Skin epidermis (tissue), 12 donors: ENCODE measurements at regions not wholly inside any gene's neighbourhood (a gene's known extent, or its start where the extent isn't known, plus 50 kb on each side); places are given as distances from the start of the nearest gene placed in this dataset.
"Not testable (repeated sequence)": the region's sequence is repeated elsewhere in the genome, so short reads cannot be mapped to it uniquely, and the experiment has no call there.

ENCODE experiments used
- H3K27ac ChIP-seq, 21 experiments: fragments of 200-600 bp; sonication (generic) in 11 of 21; one replicate each; pipeline ENCODE4 v1.5.0; 2020; ENCODE audit warnings: mild to moderate bottlenecking in 3 of 21, inconsistent platforms in 2 of 21, moderate library complexity in 2 of 21
- H3K4me3 ChIP-seq, 7 experiments: fragments of 200-600 bp; sonication (generic) in 2 of 7; one replicate each; pipeline ENCODE4 v1.5.0; 2020; ENCODE audit warnings: inconsistent platforms in 2 of 7, mild to moderate bottlenecking in 2 of 7, moderate library complexity in 1 of 7

DNA sequence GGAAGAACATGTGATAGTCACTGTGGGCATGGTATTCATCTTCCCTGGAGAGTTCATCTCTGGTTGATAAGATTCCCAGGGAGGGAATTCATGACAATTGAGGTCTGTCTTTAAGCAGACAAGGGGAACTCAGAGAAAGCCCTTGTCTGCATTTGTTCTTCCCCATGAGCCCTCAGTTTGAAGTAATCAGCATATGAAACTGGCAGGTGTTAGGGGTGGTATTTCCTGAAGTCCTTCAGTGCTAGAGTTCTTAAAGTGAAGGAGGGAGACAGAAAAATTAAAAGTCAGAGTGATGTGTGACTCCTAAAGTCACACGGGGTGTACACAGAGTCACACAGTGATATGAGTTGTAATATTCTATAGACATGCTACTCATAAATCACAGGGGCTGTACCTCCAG lies 60.6 kb upstream of the SYK start:
- H3K27ac ChIP-seq, result no peak overlapping the region
- no peak overlapping the region for H3K4me3 ChIP-seq

- no peak overlapping the region for H3K4me3 ChIP-seq
- no peak overlapping the region for H3K27ac ChIP-seq
Observed at GRCh38 chr9:90737742-90738141, 63.9 kb upstream of the SYK start.

DNA sequence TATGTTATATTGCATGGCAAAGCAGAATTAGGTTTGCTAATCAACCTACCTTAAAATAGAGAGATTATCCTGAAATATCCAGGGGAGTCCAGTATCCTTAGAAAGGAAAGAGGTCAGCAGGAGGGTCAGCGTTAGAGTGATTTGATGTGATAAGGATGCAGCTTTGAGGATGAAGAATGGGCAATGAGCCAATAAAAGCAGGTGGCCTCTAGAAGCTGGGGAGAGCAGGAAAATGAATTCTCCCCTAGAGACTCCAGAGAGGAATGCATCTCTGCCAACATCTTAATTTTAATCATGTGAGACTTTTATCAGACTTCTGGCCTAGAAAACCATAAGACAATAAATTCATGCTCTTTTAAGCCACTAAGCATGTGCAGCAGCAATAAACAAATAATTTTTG lies 65.7 kb upstream of the SYK start:
- H3K4me3 ChIP-seq, result no peak overlapping the region
- no peak overlapping the region for H3K27ac ChIP-seq

- H3K27ac ChIP-seq, result no peak overlapping the region
- no peak overlapping the region for H3K4me3 ChIP-seq
Observed at GRCh38 chr9:90734631-90735030, 67.0 kb upstream of the SYK start.

DNA sequence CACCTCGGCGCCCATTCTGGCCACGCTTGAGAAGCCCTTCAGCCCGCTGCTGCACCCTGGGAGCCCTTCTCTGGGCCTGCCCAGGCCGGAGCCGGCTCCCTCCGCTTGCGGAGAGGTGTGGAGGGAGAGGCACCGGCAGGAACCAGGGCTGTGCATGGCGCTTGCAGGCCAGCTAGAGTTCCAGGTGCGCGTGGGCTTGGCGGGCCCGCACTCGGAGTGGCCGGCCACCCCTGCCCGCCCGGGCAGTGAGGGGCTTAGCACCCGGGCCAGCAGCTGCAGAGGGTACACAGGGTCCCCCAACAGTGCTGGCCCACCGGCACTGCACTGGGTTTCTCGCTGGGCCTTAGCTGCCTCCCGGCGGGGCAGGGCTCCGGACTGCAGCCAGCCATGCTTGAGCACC lies 72.3 kb upstream of the SYK start:
- Histone ChIP-seq H3K4me3 (no peak overlapping the region), H3K27ac (no peak overlapping the region)

DNA sequence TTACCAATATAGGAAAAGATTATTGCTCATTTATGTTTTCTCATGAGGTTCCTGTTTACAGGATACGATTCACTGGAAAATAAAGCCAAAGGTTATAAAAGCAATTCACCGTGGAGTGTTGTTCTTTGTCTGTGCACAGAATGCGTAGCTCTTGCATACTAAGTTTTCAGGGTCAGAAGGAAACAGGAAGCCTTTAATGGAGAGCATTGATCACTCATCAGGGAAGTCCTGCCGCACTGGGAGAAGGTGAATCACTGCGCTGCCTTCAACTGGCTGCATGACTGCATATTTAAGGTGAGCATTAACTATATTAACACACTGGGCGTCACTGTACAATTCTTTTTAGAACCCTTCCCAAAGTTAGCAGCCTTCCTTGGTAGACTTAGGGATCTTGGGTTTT lies 74.1 kb upstream of the SYK start:
- Histone ChIP-seq H3K4me3 (no peak overlapping the region), H3K27ac (no peak overlapping the region)

DNA sequence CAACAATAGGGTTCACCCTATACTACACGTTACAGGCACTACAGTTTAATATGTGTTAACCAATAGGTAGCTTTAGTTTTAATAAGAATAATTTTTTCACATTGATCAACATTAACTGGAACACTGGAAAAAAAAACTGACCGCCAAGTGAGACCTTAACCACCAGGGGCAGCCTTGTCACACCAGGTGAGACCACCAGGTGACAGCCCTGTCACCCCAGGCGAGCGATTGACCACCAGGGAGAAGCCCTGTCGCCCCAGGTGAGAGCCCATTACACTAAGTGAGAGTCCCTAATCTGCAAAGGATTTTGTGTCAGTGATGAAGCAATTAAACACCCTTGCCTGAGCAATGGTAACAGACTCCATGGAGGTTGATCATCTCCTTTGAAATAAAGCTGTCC lies 75.4 kb upstream of the SYK start:
- Histone ChIP-seq H3K27ac (no peak overlapping the region), H3K4me3 (no peak overlapping the region)

DNA sequence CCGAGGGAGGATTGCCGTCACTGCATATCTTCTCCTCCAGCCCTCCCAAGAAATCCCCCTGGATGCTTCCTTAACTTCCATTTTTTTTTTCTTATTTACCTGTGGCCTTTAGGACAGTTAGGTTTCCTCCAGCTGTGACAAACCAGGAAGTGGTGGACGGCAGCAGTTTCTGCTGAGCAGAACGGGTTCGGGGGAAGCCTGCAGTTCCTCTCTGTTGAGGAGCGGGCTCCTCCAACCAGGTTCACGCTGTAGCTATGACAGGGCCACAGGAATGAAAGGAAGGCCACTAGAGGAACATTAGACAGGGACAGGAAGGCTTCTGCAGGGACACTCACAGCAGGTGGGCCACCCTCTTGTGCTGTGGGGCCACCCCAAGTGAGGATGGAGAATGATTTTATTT lies 76.7 kb upstream of the SYK start:
- Histone ChIP-seq H3K4me3 (no peak overlapping the region), H3K27ac (no peak overlapping the region)

DNA sequence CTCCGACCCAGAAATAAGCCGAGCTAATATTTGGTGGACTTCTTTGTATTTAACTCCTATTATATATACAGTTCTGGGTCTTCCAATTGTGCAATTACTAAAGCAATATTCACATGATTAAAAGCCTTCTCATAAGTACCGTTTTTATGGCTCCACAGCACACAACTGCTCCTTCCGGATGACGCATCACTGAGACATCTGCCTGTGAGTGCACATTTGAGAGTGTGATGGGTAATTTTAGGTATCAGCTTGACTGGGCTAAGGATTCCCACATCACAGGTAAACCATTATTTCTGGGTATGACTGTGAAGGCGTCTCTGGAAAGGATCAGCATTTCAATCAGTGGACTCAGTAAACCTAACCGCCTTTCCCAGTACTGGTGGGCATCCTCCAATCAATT lies 77.5 kb upstream of the SYK start:
- no peak overlapping the region for H3K27ac ChIP-seq
- no peak overlapping the region for H3K4me3 ChIP-seq

GRCh38 chr9:90722071-90722470 lies 79.4 kb upstream of the DIRAS2 start:
- Histone ChIP-seq H3K4me3 (no peak overlapping the region), H3K27ac (no peak overlapping the region)

GRCh38 chr9:90720621-90721265 lies 78.1 kb upstream of the DIRAS2 start:
- H3K4me3 ChIP-seq, result no peak overlapping the region
- H3K27ac ChIP-seq, result no peak overlapping the region

DNA sequence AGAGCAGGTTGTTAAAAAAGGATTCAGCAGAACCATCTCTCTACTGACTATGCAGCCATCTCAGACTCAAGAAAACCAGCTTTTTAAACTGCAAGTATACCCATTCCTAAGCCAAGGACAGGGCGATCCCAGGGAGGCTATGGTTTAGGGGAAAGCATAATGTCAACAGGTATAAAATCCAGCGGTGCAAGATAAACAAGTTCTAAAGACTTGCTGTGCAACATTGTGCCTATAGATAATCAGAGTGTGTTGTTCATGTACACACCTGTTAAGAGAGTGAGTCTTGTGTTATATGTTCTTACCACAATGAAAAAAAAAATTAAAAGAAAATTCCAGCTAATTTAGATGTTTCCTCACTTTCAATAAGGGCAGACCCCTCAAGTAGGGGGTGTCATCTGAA lies 63.6 kb upstream of the DIRAS2 start:
- Histone ChIP-seq H3K27ac (peak overlapping the region in 8 of 21 experiments; percentile 5 to 59 (median 36)), H3K4me3 (no peak overlapping the region)

GRCh38 chr9:90702441-90702955 lies 59.9 kb upstream of the DIRAS2 start:
- Histone ChIP-seq H3K4me3 (no peak overlapping the region), H3K27ac (no peak overlapping the region)

DNA sequence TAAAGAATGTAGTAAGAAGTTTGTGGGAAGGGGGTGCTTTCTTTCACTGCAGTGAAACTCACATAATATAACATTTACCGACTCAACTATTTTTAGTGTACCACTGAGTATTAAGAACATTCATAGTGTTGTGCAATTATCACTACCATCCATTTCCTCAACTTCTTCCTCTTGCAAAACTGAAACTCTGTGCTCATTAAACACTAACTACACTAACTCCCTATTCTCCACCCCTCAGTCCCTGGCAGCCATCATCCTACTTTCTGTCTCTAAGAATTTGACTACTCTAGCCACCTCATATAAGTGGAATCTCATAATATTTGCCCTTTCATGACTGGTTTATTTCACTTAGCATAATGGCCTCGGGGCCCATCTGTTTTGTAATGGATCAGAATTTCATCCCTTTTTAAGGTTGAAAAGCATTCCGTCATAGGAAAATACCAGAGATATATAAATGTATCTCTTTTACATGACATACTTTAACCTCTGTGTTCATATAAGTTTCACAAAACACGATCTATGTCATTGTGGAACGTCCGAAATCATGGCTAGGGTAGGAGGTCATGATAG lies 56.3 kb upstream of the DIRAS2 start:
- Histone ChIP-seq H3K27ac (no peak overlapping the region), H3K4me3 (no peak overlapping the region)

- H3K27ac ChIP-seq, result no peak overlapping the region
- H3K4me3 ChIP-seq, result no peak overlapping the region
Observed at GRCh38 chr9:90697808-90698207, 55.2 kb upstream of the DIRAS2 start.

DNA sequence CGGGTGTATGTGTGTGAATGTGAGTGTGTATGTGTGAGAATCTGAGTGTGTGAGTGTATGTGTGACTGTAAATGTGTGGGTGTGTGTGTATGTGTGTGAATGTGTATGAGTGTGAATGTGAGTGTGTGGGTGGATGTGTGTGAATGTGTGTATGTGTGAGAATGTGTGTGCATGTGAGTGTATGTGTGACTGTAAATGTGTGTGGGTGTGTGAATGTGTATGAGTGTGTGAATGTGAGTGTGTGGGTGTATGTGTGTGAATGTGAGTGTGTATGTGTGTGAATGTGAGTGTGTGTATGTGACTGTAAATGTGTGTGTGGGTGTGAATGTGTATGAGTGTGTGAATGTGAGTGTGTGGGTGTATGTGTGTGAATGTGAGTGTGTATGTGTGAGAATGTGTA lies 51.6 kb upstream of the DIRAS2 start:
- not testable (repeated sequence) for H3K27ac ChIP-seq, H3K4me3 ChIP-seq
